Lower leg skin (tissue), 3 donors: ENCODE measurements at regions not wholly inside any gene's neighbourhood (a gene's known extent, or its start where the extent isn't known, plus 50 kb on each side); places are given as distances from the start of the nearest gene placed in this dataset.

Experiments
- POLR2A ChIP-seq, 2 donors: fragments of 450-650 bp; IDR thresholded peaks; one replicate each; pipeline ENCODE4 v1.6.1; 2016 to 2017; ENCODE audit warnings: antibody characterized with exemption in 2 of 2, mild to moderate bottlenecking in 1 of 2, moderate library complexity in 1 of 2
- TF ChIP-seq, protein P1 (sequence below), 3 donors: fragments of 450-650 bp; IDR thresholded peaks; one replicate each; pipeline ENCODE4 v1.5.1; 2016; ENCODE audit warnings: antibody characterized with exemption in 3 of 3, mild to moderate bottlenecking in 3 of 3, moderate library complexity in 2 of 3

DNA sequence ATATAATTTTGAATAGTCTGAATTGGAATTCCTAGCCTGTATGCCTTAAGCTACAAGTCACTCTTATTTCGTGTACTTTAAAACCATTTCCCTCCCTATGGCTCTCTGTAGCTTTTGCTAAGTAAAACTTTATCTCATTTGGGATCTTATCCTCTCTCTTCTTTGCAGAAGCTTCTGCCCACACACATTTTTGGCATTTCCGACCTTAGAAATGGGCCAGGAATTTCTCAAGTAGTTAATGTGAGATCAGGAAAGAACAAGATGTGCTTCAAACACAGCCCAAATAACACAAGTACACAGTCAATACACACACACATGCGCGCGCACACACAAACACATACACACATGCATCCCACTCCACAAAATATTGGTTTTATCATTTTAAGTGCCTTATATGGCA lies 931.0 kb upstream of the MIR17HG start:
- TF ChIP-seq POLR2A (IDR thresholded peaks at IDR 0.05): no peak
- TF ChIP-seq, protein P1, sequence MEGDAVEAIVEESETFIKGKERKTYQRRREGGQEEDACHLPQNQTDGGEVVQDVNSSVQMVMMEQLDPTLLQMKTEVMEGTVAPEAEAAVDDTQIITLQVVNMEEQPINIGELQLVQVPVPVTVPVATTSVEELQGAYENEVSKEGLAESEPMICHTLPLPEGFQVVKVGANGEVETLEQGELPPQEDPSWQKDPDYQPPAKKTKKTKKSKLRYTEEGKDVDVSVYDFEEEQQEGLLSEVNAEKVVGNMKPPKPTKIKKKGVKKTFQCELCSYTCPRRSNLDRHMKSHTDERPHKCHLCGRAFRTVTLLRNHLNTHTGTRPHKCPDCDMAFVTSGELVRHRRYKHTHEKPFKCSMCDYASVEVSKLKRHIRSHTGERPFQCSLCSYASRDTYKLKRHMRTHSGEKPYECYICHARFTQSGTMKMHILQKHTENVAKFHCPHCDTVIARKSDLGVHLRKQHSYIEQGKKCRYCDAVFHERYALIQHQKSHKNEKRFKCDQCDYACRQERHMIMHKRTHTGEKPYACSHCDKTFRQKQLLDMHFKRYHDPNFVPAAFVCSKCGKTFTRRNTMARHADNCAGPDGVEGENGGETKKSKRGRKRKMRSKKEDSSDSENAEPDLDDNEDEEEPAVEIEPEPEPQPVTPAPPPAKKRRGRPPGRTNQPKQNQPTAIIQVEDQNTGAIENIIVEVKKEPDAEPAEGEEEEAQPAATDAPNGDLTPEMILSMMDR (IDR thresholded peaks at IDR 0.05): no peak
